LNCaP clone FGC (cell line): ENCODE measurements at regions not wholly inside any gene's neighbourhood (a gene's known extent, or its start where the extent isn't known, plus 50 kb on each side); places are given as distances from the start of the nearest gene placed in this dataset.

Experiments
- DNase-seq: peaks from one replicate; pipeline ENCODE4 v3.0.0-alpha.2; 2011; ENCODE audit warnings: low read depth
- H3K4me3 ChIP-seq: 2 replicates; pipeline ENCODE4 v1.5.1; 2011; ENCODE audit warnings: mild to moderate bottlenecking, low read depth, low read length, control low read depth
- TF ChIP-seq, protein P1 (sequence below): IDR thresholded peaks from 2 replicates; pipeline ENCODE4 v1.5.1; 2012; ENCODE audit warnings: mild to moderate bottlenecking; ENCODE audit not compliant: control insufficient read depth, insufficient read depth; ENCODE audit errors: extremely low read depth

DNA sequence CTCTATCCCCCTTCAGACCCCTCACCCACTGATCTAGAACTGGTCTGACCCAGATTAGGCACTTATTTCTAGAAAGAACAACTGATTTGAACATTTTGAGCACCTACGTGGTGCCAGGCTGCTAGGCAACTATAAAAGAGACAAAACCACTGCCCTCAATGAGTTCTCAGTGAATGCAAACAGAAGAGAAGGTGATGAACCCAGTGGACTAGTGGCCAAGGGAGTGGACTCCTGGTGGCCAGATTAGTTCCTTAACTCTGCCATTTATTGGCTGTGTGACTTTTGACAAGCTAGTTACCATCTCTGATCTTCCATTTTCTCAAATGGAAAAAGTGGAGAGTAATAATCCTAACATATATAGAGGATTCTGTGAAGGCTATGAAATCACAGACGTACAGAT, 259.1 kb upstream of the SALL1 start:
- TF ChIP-seq, protein P1, sequence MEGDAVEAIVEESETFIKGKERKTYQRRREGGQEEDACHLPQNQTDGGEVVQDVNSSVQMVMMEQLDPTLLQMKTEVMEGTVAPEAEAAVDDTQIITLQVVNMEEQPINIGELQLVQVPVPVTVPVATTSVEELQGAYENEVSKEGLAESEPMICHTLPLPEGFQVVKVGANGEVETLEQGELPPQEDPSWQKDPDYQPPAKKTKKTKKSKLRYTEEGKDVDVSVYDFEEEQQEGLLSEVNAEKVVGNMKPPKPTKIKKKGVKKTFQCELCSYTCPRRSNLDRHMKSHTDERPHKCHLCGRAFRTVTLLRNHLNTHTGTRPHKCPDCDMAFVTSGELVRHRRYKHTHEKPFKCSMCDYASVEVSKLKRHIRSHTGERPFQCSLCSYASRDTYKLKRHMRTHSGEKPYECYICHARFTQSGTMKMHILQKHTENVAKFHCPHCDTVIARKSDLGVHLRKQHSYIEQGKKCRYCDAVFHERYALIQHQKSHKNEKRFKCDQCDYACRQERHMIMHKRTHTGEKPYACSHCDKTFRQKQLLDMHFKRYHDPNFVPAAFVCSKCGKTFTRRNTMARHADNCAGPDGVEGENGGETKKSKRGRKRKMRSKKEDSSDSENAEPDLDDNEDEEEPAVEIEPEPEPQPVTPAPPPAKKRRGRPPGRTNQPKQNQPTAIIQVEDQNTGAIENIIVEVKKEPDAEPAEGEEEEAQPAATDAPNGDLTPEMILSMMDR: no peak
- H3K4me3 ChIP-seq: no peak overlapping the region
- DNase-seq: no peak

DNA sequence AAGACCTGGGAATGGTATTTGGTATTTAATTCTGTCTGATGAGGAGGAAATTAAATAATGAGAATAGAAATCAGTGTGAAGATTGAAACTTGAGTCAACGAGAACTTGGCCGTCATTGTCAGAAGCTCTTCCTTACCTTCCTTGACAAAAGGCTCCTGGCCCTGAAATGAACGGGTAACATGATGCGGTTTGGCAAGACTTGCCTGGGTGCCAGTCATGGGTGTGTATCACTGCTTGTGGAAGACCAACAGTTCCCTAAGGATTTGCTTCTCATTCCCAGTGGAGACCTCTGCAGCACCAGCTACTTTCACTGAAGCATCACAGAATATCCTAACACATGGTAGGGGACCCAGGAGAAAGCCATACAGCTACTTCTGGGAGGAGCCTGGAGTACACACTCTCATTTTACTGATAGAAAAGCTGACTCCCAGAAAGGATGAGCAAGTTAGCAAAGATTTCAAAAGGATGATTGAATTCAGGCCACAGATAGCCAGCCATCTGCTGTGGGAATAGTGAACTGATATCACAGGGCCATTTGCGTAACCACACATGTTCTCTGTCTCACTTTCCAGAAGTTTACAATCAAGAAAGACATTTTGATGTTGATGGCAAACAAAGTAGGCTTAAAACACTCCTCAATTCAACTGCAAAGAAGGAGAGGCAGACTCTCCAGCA, 258.1 kb upstream of the SALL1 start:
- DNase-seq: no peak
- H3K4me3 ChIP-seq: no peak overlapping the region
- TF ChIP-seq, protein P1: no peak

DNA sequence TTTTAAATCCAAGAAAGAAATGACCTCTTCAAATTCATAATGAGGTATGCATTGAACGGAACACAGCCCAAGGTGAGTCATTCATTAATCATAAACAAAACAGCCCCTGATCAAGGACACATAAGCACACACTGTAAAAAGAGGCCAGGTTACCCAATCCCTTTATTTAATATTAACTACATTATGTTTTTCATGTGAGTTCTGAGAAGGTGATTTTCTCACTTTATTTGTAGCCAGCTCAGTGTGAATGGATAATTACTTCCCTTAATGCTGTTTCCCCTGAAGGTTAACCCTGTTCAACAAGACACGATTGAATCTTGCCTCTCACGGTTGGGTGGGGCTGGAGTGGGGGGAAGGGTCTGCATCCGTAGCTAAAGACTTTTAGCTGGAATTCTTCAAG, 257.3 kb upstream of the SALL1 start:
- DNase-seq: no peak
- TF ChIP-seq, protein P1: no peak
- H3K4me3 ChIP-seq: no peak overlapping the region

DNA sequence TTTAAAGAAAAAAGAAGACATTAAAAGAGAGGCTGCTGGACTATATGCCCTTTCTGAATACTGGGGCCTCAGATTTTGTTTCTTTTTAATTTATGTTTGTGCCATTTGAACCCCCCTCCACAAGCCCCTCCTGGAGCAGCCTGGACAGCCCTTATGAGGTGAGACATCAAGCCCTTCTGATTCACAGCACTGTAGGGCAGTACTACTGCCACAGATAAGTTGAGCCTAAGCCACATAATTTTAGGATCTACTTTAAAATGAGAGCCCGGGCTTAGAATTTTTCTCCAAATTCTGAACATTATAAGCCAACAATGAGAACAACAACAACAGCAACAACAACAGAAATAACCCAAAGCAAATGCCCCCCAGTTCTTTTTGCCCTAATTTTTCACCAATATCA, 256.9 kb upstream of the SALL1 start:
- TF ChIP-seq, protein P1: no peak
- DNase-seq: no peak
- no peak overlapping the region for H3K4me3 ChIP-seq

DNA sequence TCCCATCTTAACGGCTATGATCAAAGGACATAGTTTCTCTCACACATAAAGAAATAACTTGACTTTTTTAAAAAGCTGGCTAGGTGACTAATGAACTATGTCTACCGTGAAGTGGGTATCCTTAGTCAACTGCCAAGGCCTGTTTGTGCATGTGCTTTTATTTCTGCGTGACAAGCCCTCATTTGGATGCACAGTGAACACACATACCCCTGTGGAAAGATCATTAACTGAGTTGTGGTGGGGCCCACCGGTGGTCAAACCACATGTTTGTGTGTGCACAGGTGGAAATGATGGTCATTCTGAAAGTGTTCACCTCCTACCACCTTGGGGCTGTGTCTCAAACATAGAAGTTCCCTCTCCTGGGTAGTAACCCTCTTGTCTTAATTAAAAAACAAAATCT, 256.1 kb upstream of the SALL1 start:
- TF ChIP-seq, protein P1: no peak
- no peak overlapping the region for H3K4me3 ChIP-seq
- no peak for DNase-seq

DNA sequence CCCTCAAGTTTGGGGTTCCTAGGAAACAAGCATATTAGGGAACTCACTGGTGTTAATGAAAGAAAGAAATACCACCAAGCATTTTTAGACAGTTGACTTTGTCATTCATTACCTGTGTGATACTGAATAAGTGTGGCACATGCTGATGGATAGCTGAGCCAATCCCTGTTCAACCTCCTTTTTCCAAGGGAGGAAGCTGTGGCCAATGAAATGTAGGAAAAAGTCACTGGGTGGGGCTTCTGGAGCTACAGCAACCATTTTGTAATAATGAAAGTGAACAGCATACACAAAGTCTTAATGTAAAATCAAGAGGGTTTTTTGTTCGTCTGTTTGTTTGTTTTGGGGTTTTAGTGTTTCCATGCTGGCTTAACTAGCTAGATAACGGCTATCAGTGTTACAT, 254.3 kb upstream of the SALL1 start:
- no peak overlapping the region for H3K4me3 ChIP-seq
- DNase-seq: no peak
- TF ChIP-seq, protein P1: no peak

DNA sequence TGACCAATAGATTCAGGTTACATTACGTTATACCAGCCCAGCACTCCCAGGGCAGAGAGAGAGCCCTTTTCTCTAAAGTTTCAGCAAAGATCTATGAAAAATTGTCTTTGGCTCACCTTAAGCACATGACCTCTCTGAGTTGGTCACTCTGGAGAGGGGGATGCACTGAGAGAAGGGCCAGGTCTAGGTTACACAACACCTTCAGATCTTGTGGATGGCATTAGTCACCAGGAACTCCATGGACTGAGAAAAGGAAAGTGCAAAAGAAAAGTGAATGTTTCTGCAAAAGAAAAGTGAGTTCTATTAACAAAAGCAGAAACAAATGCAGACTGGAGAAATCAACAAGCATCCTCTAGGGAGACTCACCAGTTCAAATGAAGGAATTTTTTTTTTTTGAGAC, 253.3 kb upstream of the SALL1 start:
- TF ChIP-seq, protein P1: no peak

More for the DNA sequence above, 253.3 kb upstream of the SALL1 start:
- no peak for DNase-seq
- no peak overlapping the region for H3K4me3 ChIP-seq
